ENCODE measurements at regions not wholly inside any gene's neighbourhood (a gene's known extent, or its start where the extent isn't known, plus 50 kb on each side); places are given as distances from the start of the nearest gene placed in this dataset.

GRCh38 chr11:39683951-39684554, 1775.4 kb downstream of the LRRC4C start:
- TF ChIP-seq CTCF (IDR thresholded peaks at IDR 0.05) (no peak), POLR2AphosphoS5 (IDR thresholded peaks at IDR 0.05; ENCODE audit: low read depth, low read length) (no peak), REST (IDR thresholded peaks at IDR 0.05; ENCODE audit: insufficient read depth in 1 of 2, low read depth in 2 of 2, low read length in 1 of 2) (no peak)
